KMS-11 (cell line): ENCODE measurements at regions not wholly inside any gene's neighbourhood (a gene's known extent, or its start where the extent isn't known, plus 50 kb on each side); places are given as distances from the start of the nearest gene placed in this dataset.

Experiments
- H2AFZ ChIP-seq: fragments of 200-600 bp; sonication (generic); 2 replicates; pipeline ENCODE4 v1.6.1; 2016; ENCODE audit warnings: antibody characterized with exemption, mixed run types, low read depth
- H3K27ac ChIP-seq: fragments of 200-600 bp; sonication (generic); 2 replicates; pipeline ENCODE4 v1.6.1; 2016; ENCODE audit warnings: mild to moderate bottlenecking, mixed run types
- H3K27me3 ChIP-seq: fragments of 200-600 bp; sonication (generic); 2 replicates; pipeline ENCODE4 v1.6.1; 2017; ENCODE audit warnings: mild to moderate bottlenecking, low read depth, mixed run types, moderate library complexity; ENCODE audit not compliant: insufficient read depth
- H3K36me3 ChIP-seq: fragments of 200-600 bp; sonication (generic); 2 replicates; pipeline ENCODE4 v1.6.1; 2017; ENCODE audit warnings: mild to moderate bottlenecking, mixed run types; ENCODE audit not compliant: insufficient read depth
- H3K4me1 ChIP-seq: fragments of 200-600 bp; sonication (generic); 2 replicates; pipeline ENCODE4 v1.6.1; 2016; ENCODE audit warnings: mild to moderate bottlenecking, low read depth, mixed run types; ENCODE audit not compliant: poor library complexity, severe bottlenecking
- H3K4me2 ChIP-seq: fragments of 200-600 bp; sonication (generic); 2 replicates; pipeline ENCODE4 v1.7.0; 2016; ENCODE audit warnings: mild to moderate bottlenecking, mixed run types
- H3K4me3 ChIP-seq: fragments of 200-600 bp; sonication (generic); IDR thresholded peaks from 2 replicates; pipeline ENCODE4 v1.6.1; 2017; ENCODE audit warnings: low read depth, low read length, mixed read lengths; ENCODE audit not compliant: insufficient read depth
- H3K79me2 ChIP-seq: fragments of 200-600 bp; sonication (generic); 2 replicates; pipeline ENCODE4 v1.6.1; 2016; ENCODE audit warnings: low read depth, mixed run types; ENCODE audit not compliant: insufficient read depth
- H3K9ac ChIP-seq: fragments of 200-600 bp; sonication (generic); 2 replicates; pipeline ENCODE4 v1.6.1; 2016; ENCODE audit warnings: mild to moderate bottlenecking, mixed run types
- H4K20me1 ChIP-seq: fragments of 200-600 bp; sonication (generic); 2 replicates; pipeline ENCODE4 v1.6.1; 2016; ENCODE audit warnings: mild to moderate bottlenecking, mixed run types; ENCODE audit not compliant: insufficient read depth
- TF ChIP-seq, protein P1 (sequence below): fragments of 200-600 bp; sonication (generic); conservative IDR thresholded peaks from 2 replicates; pipeline ENCODE4 v1.6.1; 2017; ENCODE audit warnings: low read depth, mild to moderate bottlenecking, antibody characterized with exemption, low read length, moderate library complexity, mixed read lengths

DNA sequence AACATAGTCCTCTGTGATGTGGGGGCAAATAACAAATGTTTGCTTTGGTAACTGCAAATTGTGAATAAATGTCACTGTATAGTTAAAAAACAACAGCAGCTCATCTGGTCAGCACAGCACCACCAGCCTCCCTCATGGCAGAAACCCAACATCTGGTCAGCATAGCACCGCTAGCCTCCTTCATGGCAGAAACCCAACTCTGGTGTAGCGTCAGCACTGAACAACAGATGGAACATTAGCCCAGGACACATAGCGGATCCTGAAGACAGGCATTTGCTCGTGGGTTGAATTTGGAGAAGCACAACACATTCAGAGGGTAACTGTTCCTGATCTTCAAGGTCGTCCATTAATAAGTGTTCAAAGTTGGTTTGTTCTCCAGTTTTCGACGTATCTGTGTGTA lies 265.9 kb downstream of the DLL1 start:
- Histone ChIP-seq H3K27ac (no peak overlapping the region), H3K79me2 (no peaks in the 10 kb centered on the region), H3K4me3 (no peak overlapping the region), H3K9ac (no peak overlapping the region), H3K27me3 (no peaks in the 10 kb centered on the region; the same call in 1 of the 2 replicates), H3K4me1 (no peaks in the 10 kb centered on the region), H4K20me1 (no peaks in the 10 kb centered on the region), H3K36me3 (no peaks in the 10 kb centered on the region), H3K4me2 (no peak overlapping the region), H2AFZ (no peak overlapping the region)
- TF ChIP-seq, protein P1, sequence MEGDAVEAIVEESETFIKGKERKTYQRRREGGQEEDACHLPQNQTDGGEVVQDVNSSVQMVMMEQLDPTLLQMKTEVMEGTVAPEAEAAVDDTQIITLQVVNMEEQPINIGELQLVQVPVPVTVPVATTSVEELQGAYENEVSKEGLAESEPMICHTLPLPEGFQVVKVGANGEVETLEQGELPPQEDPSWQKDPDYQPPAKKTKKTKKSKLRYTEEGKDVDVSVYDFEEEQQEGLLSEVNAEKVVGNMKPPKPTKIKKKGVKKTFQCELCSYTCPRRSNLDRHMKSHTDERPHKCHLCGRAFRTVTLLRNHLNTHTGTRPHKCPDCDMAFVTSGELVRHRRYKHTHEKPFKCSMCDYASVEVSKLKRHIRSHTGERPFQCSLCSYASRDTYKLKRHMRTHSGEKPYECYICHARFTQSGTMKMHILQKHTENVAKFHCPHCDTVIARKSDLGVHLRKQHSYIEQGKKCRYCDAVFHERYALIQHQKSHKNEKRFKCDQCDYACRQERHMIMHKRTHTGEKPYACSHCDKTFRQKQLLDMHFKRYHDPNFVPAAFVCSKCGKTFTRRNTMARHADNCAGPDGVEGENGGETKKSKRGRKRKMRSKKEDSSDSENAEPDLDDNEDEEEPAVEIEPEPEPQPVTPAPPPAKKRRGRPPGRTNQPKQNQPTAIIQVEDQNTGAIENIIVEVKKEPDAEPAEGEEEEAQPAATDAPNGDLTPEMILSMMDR: no peak

DNA sequence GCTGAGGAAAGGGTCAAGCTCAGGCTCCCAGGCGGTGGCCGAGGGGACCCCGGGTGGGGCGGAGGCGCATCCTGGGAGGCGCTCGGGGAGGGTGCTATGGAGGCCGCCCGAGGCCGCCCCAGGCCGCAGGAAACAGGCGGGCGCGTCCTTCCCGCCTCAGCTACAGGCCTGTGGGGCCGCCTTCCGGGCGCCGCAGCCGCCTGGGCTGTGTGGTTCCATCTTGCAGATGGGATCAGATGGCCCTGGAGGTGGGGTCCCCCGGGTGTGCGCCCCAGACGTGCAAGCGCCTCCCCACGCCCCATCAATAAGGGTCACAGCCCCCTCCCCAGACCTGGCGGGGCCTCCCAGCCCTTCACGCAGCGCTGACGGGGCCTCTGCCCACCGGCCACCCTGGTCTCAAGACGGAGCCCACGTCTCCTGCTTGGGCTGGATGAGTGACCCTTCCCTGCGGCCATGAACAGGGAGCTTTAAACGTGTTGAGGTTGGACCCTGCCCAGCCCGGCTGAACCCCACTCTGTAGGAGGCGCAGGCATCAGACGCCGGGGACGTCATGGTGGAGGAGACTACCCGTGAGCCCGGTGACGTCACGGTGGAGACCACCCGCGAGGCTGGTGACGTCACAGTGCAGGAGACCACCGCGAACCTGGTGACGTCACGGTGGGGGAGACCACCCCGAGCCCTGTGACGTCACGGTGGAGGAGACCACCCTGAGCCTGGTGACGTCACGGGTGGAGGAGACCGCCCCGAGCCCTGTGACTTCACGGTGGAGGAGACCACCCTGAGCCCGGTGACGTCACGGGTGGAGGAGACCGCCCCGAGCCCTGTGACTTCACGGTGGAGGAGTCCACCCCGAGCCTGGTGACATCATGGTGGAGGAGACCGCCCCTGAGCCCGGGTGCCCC lies 267.0 kb downstream of the DLL1 start:
- Histone ChIP-seq H3K9ac (no peak overlapping the region), H4K20me1 (no peaks in the 10 kb centered on the region), H3K4me1 (no peaks in the 10 kb centered on the region), H3K27me3 (no peaks in the 10 kb centered on the region; the same call in 1 of the 2 replicates), H3K4me3 (no peak overlapping the region), H3K4me2 (no peak overlapping the region), H2AFZ (no peak overlapping the region), H3K27ac (no peak overlapping the region), H3K79me2 (no peaks in the 10 kb centered on the region), H3K36me3 (no peaks in the 10 kb centered on the region)
- TF ChIP-seq, protein P1: no peak

DNA sequence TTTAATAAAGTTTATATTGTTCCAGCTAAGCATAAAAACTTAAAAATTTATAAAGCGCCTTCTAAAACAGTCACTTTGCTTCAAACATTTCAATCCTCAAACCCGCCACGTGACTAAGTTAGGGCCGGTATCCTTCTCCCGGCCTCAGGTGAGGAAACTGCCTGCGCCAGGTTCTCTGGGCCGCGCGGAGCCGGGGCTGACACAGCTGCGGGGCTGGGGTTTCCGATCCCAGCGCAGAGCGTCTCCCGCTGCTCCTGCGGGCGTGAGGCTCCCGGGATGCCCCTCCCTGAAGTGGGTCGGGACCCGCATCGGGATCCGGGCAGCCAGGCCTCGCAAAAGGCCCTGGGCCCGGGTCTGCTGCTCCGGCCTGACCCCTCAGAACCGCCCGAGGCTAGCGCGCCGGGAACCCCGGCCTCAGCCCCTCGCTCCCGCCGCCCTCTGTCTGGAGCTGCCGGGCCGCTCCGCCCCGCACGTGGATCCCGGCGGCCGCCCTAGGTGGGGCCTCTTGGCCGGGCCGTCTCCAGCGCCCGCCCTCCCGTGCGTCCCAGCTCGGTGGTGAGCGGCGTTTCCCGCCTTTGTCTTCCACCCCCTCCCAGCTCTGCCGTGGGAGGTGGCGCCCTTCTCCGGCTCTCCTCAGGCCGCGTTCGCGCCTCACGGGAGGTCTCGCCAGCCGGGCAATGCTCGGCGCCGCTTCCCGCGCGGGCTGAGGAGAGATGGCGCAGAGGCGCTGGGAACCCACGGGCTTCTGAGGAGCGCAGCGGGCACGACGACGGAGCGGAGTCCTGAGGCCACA lies 267.9 kb downstream of the DLL1 start:
- Histone ChIP-seq H3K4me3 (no peak overlapping the region), H3K36me3 (no peaks in the 10 kb centered on the region), H3K4me2 (no peak overlapping the region), H3K27me3 (no peaks in the 10 kb centered on the region; the same call in 1 of the 2 replicates), H3K9ac (no peak overlapping the region), H3K27ac (no peak overlapping the region), H2AFZ (no peak overlapping the region), H3K79me2 (no peaks in the 10 kb centered on the region), H3K4me1 (no peaks in the 10 kb centered on the region), H4K20me1 (no peaks in the 10 kb centered on the region)
- TF ChIP-seq, protein P1: no peak

DNA sequence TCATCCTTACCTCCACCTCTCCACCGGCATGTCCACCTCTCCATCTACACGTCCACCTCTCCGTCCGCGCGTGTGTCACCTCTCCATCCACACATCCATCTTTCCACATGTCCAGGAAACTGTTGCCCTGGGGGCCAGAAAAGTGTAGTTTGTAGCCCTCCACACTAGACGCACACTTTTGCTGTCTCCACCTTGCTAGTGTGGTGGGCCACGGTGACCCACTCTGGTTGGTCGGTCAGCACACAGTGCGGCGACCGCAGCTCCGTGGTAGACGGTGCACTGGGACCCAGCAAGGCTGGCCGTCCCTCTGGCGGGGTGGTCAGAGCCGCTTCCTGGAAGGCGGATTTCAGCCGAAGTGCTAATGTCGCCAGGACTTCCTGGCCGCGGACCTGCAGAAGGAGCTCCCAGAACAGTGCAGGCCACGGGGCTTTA lies 268.6 kb downstream of the DLL1 start:
- no peaks in the 10 kb centered on the region for H3K4me1 ChIP-seq
- no peaks in the 10 kb centered on the region for H4K20me1 ChIP-seq
- no peaks in the 10 kb centered on the region for H3K79me2 ChIP-seq
- no peak overlapping the region for H3K4me2 ChIP-seq
- H3K27me3 ChIP-seq: no peaks in the 10 kb centered on the region; the same call in 1 of the 2 replicates
- no peak overlapping the region for H2AFZ ChIP-seq
- TF ChIP-seq, protein P1: no peak
- H3K9ac ChIP-seq: no peak overlapping the region
- no peak overlapping the region for H3K27ac ChIP-seq
- H3K36me3 ChIP-seq: no peaks in the 10 kb centered on the region
- H3K4me3 ChIP-seq: no peak overlapping the region
